ENCODE measurements at regions not wholly inside any gene's neighbourhood (a gene's known extent, or its start where the extent isn't known, plus 50 kb on each side); places are given as distances from the start of the nearest gene placed in this dataset.

- 80 to 90% (median 82%) methylated on average over 4 of the region's 4 CpGs for WGBS, 3 donors
- Histone ChIP-seq H3K27me3 (ENCODE audit: control insufficient read depth in 3 of 3, insufficient read depth in 3 of 3, low read length in 3 of 3) (no peaks in the 10 kb centered on the region), H3K36me3 (ENCODE audit: control insufficient read depth in 3 of 3, insufficient read depth in 2 of 3, low read depth in 1 of 3, low read length in 3 of 3) (no peaks in the 10 kb centered on the region), H3K27ac (ENCODE audit: low read depth in 1 of 3, low read length in 2 of 3) (no peak overlapping the region), H3K4me1 (ENCODE audit: control insufficient read depth in 3 of 3, insufficient read depth in 2 of 3, low read depth in 1 of 3, low read length in 2 of 3) (no peaks in the 10 kb centered on the region), H3K4me3 (ENCODE audit: low read depth in 1 of 3, low read length in 3 of 3) (no peak overlapping the region), H3K9me3 (ENCODE audit: control insufficient read depth in 2 of 2, insufficient read depth in 1 of 2, low read depth in 1 of 2, low read length in 1 of 2) (no peaks in the 10 kb centered on the region)
- DNase-seq (no peak), FAIRE-seq (no peak)
Measured at GRCh38 chr7:67753891-67754290, 757.3 kb downstream of the TYW1 start.

- Histone ChIP-seq H3K27ac (ENCODE audit: low read depth in 1 of 3, low read length in 2 of 3) (no peak overlapping the region), H3K27me3 (ENCODE audit: control insufficient read depth in 3 of 3, insufficient read depth in 3 of 3, low read length in 3 of 3) (no peaks in the 10 kb centered on the region), H3K9me3 (ENCODE audit: control insufficient read depth in 2 of 2, insufficient read depth in 1 of 2, low read depth in 1 of 2, low read length in 1 of 2) (no peaks in the 10 kb centered on the region), H3K36me3 (ENCODE audit: control insufficient read depth in 3 of 3, insufficient read depth in 2 of 3, low read depth in 1 of 3, low read length in 3 of 3) (no peaks in the 10 kb centered on the region), H3K4me1 (ENCODE audit: control insufficient read depth in 3 of 3, insufficient read depth in 2 of 3, low read depth in 1 of 3, low read length in 2 of 3) (no peaks in the 10 kb centered on the region), H3K4me3 (ENCODE audit: low read depth in 1 of 3, low read length in 3 of 3) (no peak overlapping the region)
- no peak for DNase-seq
- 57 to 73% (median 70%) methylated on average over 2 of the region's 2 CpGs for WGBS, 3 donors
- FAIRE-seq: no peak
Measured at GRCh38 chr7:67754651-67755050, 758.0 kb downstream of the TYW1 start.

- DNase-seq (no peak), FAIRE-seq (no peak)
- Histone ChIP-seq H3K9me3 (ENCODE audit: control insufficient read depth in 2 of 2, insufficient read depth in 1 of 2, low read depth in 1 of 2, low read length in 1 of 2) (peaks cover 0 to 1% of the 10 kb centered on the region in 2 donors), H3K4me1 (ENCODE audit: control insufficient read depth in 3 of 3, insufficient read depth in 2 of 3, low read depth in 1 of 3, low read length in 2 of 3) (no peaks in the 10 kb centered on the region), H3K27ac (ENCODE audit: low read depth in 1 of 3, low read length in 2 of 3) (no peak overlapping the region), H3K27me3 (ENCODE audit: control insufficient read depth in 3 of 3, insufficient read depth in 3 of 3, low read length in 3 of 3) (no peaks in the 10 kb centered on the region), H3K36me3 (ENCODE audit: control insufficient read depth in 3 of 3, insufficient read depth in 2 of 3, low read depth in 1 of 3, low read length in 3 of 3) (no peaks in the 10 kb centered on the region), H3K4me3 (ENCODE audit: low read depth in 1 of 3, low read length in 3 of 3) (no peak overlapping the region)
- 76 to 83% (median 80%) methylated on average over 3 of the region's 3 CpGs for WGBS, 3 donors
Measured at GRCh38 chr7:67758551-67758950, 761.9 kb downstream of the TYW1 start.

- FAIRE-seq (no peak), DNase-seq (no peak)
- WGBS, 3 donors: 71 to 95% (median 88%) methylated on average over 1 of the region's 1 CpG
- Histone ChIP-seq H3K4me1 (ENCODE audit: control insufficient read depth in 3 of 3, insufficient read depth in 2 of 3, low read depth in 1 of 3, low read length in 2 of 3) (no peaks in the 10 kb centered on the region), H3K4me3 (ENCODE audit: low read depth in 1 of 3, low read length in 3 of 3) (no peak overlapping the region), H3K27me3 (ENCODE audit: control insufficient read depth in 3 of 3, insufficient read depth in 3 of 3, low read length in 3 of 3) (no peaks in the 10 kb centered on the region), H3K9me3 (ENCODE audit: control insufficient read depth in 2 of 2, insufficient read depth in 1 of 2, low read depth in 1 of 2, low read length in 1 of 2) (peaks cover 0 to 1% of the 10 kb centered on the region in 2 donors), H3K36me3 (ENCODE audit: control insufficient read depth in 3 of 3, insufficient read depth in 2 of 3, low read depth in 1 of 3, low read length in 3 of 3) (no peaks in the 10 kb centered on the region), H3K27ac (ENCODE audit: low read depth in 1 of 3, low read length in 2 of 3) (no peak overlapping the region)
Measured at GRCh38 chr7:67760971-67761370, 764.3 kb downstream of the TYW1 start.

GRCh38 chr7:67762516-67762915, 765.9 kb downstream of the TYW1 start:
- Histone ChIP-seq H3K36me3 (ENCODE audit: control insufficient read depth in 3 of 3, insufficient read depth in 2 of 3, low read depth in 1 of 3, low read length in 3 of 3) (no peaks in the 10 kb centered on the region), H3K9me3 (ENCODE audit: control insufficient read depth in 2 of 2, insufficient read depth in 1 of 2, low read depth in 1 of 2, low read length in 1 of 2) (peaks cover 1 to 10% of the 10 kb centered on the region in 2 donors), H3K4me1 (ENCODE audit: control insufficient read depth in 3 of 3, insufficient read depth in 2 of 3, low read depth in 1 of 3, low read length in 2 of 3) (no peaks in the 10 kb centered on the region), H3K27ac (ENCODE audit: low read depth in 1 of 3, low read length in 2 of 3) (no peak overlapping the region), H3K27me3 (ENCODE audit: control insufficient read depth in 3 of 3, insufficient read depth in 3 of 3, low read length in 3 of 3) (no peaks in the 10 kb centered on the region), H3K4me3 (ENCODE audit: low read depth in 1 of 3, low read length in 3 of 3) (no peak overlapping the region)
- DNase-seq (no peak), FAIRE-seq (no peak)
- 86 to 90% (median 89%) methylated on average over 4 of the region's 4 CpGs for WGBS, 3 donors

- H3K27ac ChIP-seq (ENCODE audit: low read depth in 1 of 3, low read length in 2 of 3): no peak overlapping the region
- 24 to 48% (median 32%) methylated on average over 4 of the region's 4 CpGs for WGBS, 3 donors
- FAIRE-seq: no peak
Measured at GRCh38 chr7:67764289-67764688, 767.7 kb downstream of the TYW1 start.

GRCh38 chr7:67765481-67766175, 769.0 kb downstream of the TYW1 start:
- FAIRE-seq (no peak), DNase-seq (no peak)
- H3K27me3 ChIP-seq (ENCODE audit: control insufficient read depth in 3 of 3, insufficient read depth in 3 of 3, low read length in 3 of 3): no peaks in the 10 kb centered on the region
- H3K4me3 ChIP-seq (ENCODE audit: low read depth in 1 of 3, low read length in 3 of 3): no peak overlapping the region
- peaks cover 1 to 11% of the 10 kb centered on the region in 2 donors for H3K9me3 ChIP-seq (ENCODE audit: control insufficient read depth in 2 of 2, insufficient read depth in 1 of 2, low read depth in 1 of 2, low read length in 1 of 2)
- no peaks in the 10 kb centered on the region for H3K4me1 ChIP-seq (ENCODE audit: control insufficient read depth in 3 of 3, insufficient read depth in 2 of 3, low read depth in 1 of 3, low read length in 2 of 3)
- no peak overlapping the region for H3K27ac ChIP-seq (ENCODE audit: low read depth in 1 of 3, low read length in 2 of 3)
- 72 to 80% (median 74%) methylated on average over 6 of the region's 6 CpGs for WGBS, 3 donors
- no peaks in the 10 kb centered on the region for H3K36me3 ChIP-seq (ENCODE audit: control insufficient read depth in 3 of 3, insufficient read depth in 2 of 3, low read depth in 1 of 3, low read length in 3 of 3)

More at GRCh38 chr7:67764289-67764688, 767.7 kb downstream of the TYW1 start:
- Histone ChIP-seq H3K36me3 (ENCODE audit: control insufficient read depth in 3 of 3, insufficient read depth in 2 of 3, low read depth in 1 of 3, low read length in 3 of 3) (no peaks in the 10 kb centered on the region), H3K4me3 (ENCODE audit: low read depth in 1 of 3, low read length in 3 of 3) (no peak overlapping the region), H3K4me1 (ENCODE audit: control insufficient read depth in 3 of 3, insufficient read depth in 2 of 3, low read depth in 1 of 3, low read length in 2 of 3) (no peaks in the 10 kb centered on the region), H3K9me3 (ENCODE audit: control insufficient read depth in 2 of 2, insufficient read depth in 1 of 2, low read depth in 1 of 2, low read length in 1 of 2) (peaks cover 1 to 11% of the 10 kb centered on the region in 2 donors), H3K27me3 (ENCODE audit: control insufficient read depth in 3 of 3, insufficient read depth in 3 of 3, low read length in 3 of 3) (no peaks in the 10 kb centered on the region)
- DNase-seq: peak in 1 of 2 donors; percentile 6

- DNase-seq (no peak), FAIRE-seq (no peak)
- no peaks in the 10 kb centered on the region for H3K36me3 ChIP-seq (ENCODE audit: control insufficient read depth in 3 of 3, insufficient read depth in 2 of 3, low read depth in 1 of 3, low read length in 3 of 3)
- no peak overlapping the region for H3K4me3 ChIP-seq (ENCODE audit: low read depth in 1 of 3, low read length in 3 of 3)
- H3K9me3 ChIP-seq (ENCODE audit: control insufficient read depth in 2 of 2, insufficient read depth in 1 of 2, low read depth in 1 of 2, low read length in 1 of 2): peaks cover 1 to 11% of the 10 kb centered on the region in 2 donors
- no peak overlapping the region for H3K27ac ChIP-seq (ENCODE audit: low read depth in 1 of 3, low read length in 2 of 3)
- no peaks in the 10 kb centered on the region for H3K4me1 ChIP-seq (ENCODE audit: control insufficient read depth in 3 of 3, insufficient read depth in 2 of 3, low read depth in 1 of 3, low read length in 2 of 3)
- no peaks in the 10 kb centered on the region for H3K27me3 ChIP-seq (ENCODE audit: control insufficient read depth in 3 of 3, insufficient read depth in 3 of 3, low read length in 3 of 3)
- WGBS, 3 donors: 78 to 88% (median 85%) methylated on average over 4 of the region's 4 CpGs
Measured at GRCh38 chr7:67766906-67767410, 770.3 kb downstream of the TYW1 start.

Data from small intestine (tissue), 7 donors.